HG03159 (cell line): ENCODE measurements at regions not wholly inside any gene's neighbourhood (a gene's known extent, or its start where the extent isn't known, plus 50 kb on each side); places are given as distances from the start of the nearest gene placed in this dataset.
A peak's percentile ranks its signal among the peaks of the same experiment; 100 is the strongest.
"Not testable (repeated sequence)": the region's sequence is repeated elsewhere in the genome, so short reads cannot be mapped to it uniquely, and the experiment has no call there.

Source experiments
- ATAC-seq: cut with Tn5 transposase; IDR thresholded peaks from one replicate; pipeline ENCODE4 v1.9.1; 2021; ENCODE audit warnings: mild to moderate bottlenecking, moderate library complexity; ENCODE audit not compliant: unreplicated experiment

DNA sequence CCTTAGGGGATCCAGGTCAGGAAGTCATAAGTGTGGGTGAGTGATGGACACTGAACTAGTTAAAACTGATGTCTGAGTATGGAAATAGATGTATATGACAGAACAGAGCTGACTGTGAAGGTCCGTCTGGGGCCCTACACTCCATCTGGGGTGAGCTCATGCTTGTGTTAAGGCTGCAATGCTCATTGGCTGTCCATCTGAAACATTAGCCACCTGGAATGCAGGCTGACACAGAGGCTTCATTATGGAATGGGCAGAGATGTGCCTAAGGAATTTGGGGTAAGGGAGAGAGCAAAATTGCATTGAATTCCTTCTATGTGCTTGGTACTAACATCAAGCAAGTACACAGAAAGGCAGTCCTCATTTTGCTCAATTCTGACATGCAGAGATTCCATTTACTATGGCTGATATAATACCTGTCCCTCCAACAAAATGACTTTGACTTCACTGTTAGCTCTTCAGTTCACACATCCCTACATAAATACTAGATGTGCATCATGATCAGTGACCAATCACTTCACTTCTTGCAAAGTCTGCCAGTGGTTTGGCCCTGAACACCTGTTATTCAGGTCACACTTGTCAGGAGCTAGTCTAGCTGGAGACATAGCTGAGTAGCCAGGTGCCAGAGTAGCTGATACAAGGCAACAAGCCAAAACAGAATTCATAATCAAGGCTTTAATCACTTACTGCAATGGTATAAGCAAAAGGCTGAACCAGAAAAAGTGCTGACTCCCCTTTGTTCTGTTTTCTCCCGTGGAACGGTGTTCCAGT is 128.9 kb upstream of the VWC2 start:
- no peak for ATAC-seq

DNA sequence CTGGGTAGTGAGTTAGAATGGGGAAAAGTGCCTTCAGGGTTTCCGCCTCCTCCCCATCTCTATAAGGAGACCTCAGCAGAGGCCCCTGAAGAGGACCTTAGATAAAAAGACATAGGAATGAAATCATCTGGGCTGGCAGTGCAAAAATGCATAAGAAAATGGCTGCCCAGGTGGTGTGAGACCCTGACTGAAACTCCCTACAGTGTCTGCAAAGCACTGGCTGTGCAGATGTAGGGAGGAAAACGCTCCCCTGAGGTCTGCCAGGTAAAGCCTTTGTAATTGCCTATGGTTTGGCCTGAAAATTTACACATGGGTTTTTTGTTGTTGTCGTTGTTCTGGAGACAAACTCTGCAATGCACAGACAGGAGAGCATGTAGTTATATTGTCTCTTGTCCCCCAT is 128.1 kb upstream of the VWC2 start:
- no peak for ATAC-seq

DNA sequence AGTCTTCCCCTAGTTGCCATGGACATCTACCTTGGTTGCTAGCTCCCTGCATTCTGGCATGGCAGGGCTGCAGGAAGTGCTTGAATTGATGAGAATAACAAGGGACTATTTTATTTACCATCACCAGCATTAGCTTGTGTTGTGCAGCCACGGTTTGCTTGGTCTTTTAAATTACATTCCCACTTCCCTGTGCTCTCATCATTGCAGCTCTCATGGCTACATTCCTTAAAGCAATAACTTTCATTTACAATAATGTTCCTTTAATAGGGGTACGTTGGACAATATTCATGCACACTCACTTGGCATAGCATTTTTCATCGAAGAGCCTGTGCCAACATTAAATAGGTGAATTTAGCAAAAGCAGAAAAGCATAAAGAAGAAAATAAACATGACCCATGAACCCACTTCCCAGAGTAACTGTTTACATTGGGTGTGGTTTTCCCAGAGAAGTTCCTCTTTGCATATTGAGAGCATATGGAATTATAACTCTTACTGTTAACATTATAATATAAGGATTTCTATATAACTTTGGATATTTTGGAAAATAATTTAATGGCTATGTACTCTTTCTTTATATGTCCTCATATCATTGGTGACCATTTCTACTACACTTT is 113.2 kb upstream of the VWC2 start:
- no peak for ATAC-seq

DNA sequence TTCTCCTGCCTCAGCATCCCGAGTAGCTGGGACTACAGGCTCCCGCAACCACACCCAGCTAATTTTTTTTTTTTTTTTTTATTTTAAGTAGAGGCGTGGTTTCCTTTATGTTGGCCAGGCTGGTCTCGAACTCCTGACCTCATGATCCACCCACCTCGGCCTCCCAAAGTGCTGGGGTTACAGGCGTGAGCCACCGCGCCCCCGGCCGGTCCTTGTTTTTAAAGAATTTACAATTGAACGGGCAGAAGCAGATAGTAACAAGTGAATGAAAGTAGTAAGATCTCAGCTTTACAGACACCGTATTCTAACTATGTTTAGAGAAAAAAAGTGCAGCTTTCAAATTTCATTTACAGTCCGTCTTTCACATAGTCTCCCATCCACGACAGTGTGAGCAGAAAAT is 112.5 kb upstream of the VWC2 start:
- ATAC-seq, result no peak

DNA sequence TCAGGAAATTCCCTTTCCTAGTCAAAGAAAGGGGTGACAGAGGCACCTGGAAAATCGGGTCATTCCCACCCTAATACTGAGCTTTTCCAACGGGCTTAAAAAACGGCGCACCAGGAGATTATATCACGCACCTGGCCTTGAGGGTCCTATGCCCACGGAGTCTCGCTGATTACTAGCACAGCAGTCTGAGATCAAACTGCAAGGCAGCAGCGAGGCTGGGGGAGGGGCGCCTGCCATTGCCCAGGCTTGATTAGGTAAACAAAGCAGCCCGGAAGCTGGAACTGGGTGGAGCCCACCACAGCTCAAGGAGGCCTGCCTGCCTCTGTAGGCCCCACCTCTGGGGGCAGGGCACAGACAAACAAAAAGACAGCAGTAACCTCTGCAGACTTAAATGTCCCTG is 107.5 kb upstream of the VWC2 start:
- ATAC-seq, result not testable (repeated sequence)

DNA sequence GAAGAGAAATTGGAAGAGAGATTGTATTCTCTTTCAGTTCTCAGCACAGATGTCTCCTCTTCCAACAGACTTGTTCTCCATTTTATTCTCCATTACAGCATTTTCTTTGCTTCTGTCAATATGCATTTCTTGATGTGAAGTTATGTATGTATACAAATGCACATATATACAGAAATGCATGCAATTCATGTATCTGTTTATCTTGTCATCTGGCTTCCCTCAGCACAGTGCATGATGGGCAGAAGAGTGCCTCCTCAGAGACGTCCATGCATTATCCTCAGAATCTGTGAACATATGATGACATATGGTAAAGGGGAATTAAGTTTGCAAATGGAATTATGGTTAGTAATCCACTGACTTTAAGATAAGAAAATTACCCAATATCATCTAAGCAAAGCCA is 106.7 kb upstream of the VWC2 start:
- no peak for ATAC-seq

DNA sequence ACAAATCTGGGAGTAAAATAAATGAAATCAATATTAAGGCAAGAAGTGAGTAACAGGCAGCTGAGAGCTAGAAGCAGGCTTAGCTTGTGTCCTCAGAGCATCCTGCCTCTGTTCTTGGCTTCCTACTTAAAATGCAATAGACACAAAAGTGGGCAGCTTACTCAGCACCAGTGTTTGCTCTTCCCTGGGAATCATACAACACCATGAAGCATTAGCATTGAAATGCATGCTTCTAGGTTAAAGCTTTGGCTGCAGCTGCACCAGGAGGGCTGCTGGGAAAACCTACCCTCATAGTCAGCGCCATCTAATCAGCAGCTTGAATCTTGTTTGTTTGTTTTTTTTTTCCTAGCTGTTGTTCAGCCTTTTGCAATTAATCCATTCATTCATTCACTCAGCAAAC is 104.2 kb upstream of the VWC2 start:
- no peak for ATAC-seq

DNA sequence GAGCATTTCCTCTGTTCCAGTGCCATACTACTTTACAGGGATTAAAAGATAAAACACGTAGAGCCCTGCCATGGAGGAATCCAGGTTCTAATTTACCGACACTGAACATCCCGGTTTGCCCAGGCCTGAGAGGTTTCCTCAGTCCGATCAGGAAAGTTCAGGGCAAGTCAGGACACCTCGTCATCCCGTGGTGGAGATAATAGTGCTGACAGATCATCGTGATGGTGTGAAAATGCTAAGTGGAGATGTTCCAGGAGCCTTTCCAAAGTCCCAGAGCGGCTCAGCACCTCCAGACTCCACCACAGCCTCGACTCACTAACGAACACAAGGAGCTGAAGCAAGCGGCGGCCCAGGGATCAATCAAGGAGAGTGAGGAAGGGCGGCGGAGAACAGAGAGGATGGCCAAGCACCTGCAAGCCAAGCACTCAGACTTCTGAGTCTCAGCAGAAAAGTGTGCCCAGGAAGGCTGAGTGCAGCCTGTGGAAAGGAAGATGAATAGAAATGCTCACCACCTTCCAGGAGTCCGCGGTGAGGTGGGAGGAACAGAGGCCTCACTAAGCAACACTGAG is 103.7 kb upstream of the VWC2 start:
- ATAC-seq, result no peak

DNA sequence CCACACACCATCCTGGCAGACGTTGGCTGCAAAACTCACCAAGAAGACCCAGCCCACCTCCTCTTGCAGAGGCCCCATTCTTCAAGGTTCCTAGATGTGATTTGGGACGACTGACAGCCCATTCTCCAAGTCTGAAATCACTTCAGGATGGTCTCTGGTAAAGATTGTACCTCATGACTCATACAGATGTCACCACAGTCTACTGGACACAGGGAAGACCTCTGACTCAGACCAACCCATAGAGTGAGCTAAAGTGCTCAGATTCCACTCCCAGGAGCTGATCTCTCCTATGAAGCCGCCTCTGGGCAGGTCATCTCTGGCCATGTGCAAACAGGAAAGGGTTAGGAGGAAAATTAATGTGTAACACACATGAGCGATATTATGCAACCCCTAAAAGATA is 102.4 kb upstream of the VWC2 start:
- ATAC-seq, result no peak

DNA sequence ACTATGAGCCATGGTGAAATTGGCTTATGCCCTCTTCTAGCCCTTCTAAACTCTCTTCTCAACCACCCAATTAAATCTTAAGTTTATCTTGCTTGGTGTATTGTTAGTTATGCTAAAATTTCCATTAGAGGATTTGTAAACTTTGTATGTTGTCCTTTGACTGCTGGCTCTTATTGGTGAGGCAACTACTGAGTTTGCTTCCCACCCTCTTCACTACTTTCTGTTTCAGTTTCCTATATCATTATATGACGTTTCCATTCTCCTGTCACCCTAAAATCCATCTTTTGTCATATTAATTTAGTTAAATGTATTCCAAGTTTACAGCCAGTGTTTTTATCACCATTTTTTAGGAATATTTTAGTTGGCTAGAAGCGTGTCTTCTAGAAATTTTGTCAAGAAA is 80.9 kb upstream of the VWC2 start:
- peak; percentile 73 for ATAC-seq

DNA sequence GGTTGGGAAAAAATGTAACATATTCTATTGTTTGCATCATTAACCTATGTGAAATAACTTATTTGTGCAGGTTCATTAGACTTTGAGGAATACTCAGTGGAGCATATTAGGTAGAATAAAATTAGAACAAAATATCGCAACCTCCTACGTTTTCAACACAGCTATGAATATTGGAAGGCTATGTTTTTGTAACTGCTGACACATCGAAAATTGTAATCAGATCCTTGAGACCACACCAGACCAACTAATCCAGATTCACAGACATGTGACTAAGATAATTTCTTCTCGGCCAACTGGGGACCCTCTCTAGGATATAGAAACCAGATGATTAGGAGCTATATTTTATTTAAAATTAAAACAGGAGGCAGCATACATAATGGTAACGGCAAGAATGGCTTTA is 77.5 kb upstream of the VWC2 start:
- no peak for ATAC-seq

DNA sequence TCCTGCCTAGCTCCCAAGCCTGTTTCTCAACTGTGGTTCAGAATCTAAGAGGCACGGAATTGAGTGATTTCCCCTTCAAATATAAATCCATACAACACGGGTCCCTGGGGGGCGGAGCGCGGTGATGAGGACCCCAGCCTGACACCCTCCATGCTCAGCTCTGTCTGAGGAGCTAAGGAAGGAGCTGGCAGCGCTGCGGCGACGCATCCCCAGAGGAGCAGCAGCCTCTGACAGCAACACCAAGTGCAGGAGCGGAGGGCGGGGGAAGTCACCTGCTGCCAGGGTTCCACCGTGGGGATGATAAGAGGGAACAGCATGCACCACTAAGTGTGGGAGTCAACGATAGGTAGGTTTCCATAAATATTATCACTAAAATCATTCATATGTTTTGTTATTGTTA is 72.6 kb upstream of the VWC2 start:
- no peak for ATAC-seq

DNA sequence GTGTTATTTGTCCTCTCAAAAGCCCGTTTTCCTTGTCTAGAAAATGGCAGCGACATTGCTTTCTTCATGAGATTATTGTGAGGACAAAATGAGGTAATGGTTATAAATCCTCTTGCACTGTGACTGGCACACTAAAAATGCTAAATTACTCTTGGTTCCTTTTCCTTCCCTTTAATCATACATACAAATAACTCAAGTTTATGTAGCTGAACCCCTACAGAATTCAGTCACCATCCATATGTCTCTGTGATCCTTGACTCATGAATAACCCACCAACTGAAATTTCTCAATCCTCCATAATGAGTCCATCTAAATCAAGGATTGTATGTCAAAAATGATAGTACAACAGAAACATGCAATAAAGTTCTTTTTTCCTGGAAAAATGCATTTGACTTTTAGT is 71.3 kb upstream of the VWC2 start:
- no peak for ATAC-seq

DNA sequence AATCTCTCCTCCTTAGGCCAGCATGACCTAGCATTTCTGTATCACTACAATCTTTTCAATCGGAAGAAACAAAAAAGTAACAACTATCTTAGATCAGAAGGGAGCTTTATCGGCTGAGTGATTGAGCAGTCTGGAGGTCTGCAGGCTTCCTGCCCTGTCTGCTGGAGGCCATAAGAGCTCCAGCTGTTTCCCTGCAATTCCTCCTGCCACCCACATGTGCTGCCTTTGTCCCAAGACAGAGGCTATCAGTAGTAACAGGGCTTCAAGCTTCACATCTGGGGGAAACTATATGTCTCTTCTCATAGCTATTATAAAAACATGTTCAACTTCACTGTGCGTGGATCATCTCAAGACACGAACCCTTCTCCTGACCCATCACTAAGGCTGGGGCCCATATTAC is 70.1 kb upstream of the VWC2 start:
- no peak for ATAC-seq

DNA sequence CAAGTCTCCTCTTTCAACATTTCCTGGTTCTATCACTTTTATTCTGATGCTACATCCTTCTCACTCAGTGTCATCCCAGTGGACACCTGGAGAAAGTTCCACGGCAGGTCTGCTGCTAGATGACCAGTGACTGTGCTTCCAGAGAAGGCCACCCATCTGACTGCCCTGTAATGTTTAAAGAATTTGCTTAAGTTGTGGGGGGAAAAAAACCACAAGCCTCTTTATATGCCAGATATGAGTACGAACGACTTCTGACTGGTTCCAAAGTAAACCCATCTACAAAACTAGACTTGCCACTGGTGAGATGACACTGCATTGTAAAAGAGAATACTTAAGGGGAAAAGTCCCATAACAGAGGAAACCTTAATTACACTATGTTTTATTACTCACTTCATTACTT is 69.6 kb upstream of the VWC2 start:
- no peak for ATAC-seq

DNA sequence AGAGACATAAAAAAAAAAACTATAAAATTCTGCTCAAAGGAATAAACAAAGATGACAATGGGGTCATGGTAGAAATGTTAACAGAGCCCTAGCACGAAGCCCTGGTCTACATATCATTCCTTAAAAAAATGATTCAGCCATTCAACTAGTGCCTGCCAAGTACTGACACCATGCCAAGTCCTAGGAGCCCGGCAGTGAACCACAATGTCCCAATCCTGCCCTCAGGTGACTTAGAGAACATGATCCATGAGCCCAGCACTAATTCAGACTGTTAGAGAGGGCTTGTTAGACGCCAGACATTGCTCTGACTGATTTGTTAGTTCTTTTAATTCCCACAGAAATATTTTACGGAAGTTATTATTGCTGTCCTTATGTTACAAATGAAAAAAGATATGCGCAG is 67.3 kb upstream of the VWC2 start:
- ATAC-seq, result no peak

DNA sequence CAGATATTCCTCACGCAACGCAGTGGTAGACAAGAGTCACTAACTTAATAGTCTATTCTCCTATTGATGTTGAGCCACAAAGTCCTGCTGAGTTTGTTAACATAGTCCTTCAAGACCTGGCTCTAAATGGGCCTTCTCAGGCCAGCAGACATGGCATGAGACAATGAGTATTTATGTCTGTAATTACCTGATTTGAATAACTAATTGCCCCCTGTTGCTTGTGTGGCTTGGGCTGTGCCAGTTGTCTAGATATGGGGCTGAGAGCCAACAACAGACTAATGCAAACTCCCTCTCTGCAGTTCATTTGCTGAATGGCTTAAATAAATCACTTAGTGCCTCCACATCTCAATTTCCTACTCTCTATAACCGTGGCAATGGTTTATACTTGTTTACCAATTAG is 65.5 kb upstream of the VWC2 start:
- no peak for ATAC-seq

DNA sequence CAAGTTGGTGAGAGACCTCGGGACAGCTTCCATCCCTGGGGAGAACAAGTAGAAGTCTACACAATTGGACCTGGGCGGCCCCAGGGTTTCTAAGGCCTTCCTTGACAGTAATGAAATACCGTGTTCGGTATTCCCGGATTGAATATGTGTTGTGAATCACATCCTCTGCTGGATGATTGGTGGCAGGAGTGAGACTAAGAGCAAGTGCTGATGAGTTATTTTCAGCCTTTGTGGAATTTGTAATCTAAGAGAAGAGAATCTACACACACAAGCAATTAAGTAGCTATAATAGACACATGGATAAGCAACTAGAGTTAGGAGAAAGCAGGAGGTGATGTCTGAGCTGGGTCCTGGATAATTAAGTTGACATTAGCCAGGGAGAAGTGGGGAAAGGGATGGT is 64.8 kb upstream of the VWC2 start:
- ATAC-seq, result no peak

DNA sequence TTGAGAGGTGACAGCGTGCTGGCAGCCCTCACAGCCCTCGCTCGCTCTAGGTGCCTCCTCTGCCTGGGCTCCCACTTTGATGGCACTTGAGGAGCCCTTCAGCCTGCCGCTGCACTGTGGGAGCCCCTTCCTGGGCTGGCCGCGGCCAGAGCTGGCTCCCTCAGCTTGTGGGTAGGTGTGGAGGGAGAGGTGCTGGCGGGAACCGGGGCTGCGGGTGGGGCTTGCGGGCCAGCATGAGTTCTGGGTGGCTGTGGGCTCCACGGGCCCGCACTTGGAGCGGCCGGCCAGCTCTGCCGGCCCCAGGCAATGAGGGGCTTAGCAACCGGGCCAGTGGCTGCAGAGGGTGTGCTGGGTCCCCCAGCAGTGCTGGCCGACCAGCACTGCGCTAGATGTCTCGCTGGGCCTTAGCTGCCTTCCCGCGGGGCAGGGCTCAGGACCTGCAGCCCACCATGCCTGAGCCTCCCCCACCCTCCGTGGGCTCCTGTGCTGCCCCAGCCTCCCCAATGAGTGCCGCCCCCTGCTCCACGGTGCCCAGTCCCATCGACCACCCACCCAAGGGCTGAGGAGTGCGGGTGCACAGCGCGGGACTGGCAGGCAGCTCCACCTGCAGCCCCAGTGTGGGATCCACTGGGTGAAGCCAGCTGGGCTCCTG is 62.2 kb upstream of the VWC2 start:
- not testable (repeated sequence) for ATAC-seq

DNA sequence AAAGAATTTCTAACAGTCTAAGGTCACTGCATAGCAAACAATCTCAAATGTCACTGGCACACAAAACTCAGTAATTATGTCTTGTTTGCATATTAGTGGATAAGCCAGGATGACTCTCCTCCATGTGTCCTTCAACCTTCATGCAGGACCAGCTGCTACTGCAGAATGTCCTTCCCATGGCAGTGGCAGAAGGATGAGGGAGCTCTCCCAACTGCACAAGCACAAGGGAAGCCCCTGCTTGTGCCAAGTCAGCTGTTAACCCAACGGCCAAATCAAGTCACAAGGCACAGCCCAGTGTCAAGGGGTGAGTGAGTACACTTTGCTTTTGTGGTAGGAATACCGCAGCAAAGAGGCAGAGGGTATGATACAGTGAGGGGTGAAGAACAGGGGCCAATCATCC is 59.3 kb upstream of the VWC2 start:
- no peak for ATAC-seq

DNA sequence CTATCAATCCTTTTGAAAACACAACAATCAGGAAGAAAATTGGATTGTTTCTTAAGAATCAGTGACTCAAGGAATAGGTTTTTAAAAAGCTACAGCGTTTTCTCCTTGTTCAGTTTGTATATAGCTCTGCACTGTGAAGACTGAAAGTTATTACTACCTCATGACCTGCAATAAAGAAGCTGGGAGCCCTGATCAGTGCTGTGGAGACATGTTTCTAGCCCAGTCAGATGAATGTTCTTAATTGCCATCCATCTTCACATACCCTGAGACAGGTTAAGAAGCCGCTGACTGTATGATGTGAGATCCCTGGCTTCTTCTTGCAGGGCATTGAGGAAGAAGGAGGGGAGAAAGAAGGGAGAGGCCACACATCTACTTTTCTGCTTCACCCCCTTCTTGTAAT is 58.0 kb upstream of the VWC2 start:
- ATAC-seq, result no peak

DNA sequence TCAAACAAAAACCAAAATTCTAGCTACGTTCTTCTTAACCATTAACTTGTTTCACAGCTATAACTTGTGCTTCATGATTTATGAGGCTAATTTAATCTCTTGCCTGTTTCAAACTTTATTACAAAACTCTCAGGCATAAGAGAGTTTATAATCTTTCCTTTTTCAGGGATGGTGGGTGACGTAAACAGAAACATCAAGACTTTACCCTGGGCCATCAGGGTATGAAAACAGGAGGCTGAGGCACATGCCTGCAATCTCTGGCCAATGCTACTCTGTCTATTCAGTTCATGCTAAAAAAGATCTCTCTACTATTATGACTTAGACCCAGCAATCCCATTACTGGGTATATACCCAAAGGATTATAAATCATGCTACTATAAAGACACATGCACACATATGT is 55.9 kb upstream of the VWC2 start:
- ATAC-seq, result no peak
